ENCODE measurements at regions not wholly inside any gene's neighbourhood (a gene's known extent, or its start where the extent isn't known, plus 50 kb on each side); places are given as distances from the start of the nearest gene placed in this dataset.

DNA sequence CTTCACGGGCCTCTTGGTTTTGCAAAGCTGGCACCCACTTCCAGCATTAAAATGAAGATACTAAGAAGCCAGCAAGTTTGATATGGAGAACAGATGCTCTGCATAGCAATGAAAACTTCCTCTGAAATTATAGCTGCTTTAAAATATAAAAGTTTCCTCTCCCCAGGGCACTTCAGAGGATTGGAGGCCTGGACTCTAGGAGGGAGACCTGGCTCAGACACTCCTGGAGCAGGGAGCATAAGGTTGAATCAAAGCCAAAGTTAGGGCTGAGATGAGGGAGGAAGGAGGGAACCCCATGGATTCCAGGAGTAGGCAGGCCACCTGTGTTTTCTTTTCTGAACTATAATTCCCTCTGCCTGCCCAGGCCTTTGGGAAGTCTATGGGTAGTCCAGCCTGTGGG is 176.0 kb upstream of the RPL38 start:
- no peak for DNase-seq

DNA sequence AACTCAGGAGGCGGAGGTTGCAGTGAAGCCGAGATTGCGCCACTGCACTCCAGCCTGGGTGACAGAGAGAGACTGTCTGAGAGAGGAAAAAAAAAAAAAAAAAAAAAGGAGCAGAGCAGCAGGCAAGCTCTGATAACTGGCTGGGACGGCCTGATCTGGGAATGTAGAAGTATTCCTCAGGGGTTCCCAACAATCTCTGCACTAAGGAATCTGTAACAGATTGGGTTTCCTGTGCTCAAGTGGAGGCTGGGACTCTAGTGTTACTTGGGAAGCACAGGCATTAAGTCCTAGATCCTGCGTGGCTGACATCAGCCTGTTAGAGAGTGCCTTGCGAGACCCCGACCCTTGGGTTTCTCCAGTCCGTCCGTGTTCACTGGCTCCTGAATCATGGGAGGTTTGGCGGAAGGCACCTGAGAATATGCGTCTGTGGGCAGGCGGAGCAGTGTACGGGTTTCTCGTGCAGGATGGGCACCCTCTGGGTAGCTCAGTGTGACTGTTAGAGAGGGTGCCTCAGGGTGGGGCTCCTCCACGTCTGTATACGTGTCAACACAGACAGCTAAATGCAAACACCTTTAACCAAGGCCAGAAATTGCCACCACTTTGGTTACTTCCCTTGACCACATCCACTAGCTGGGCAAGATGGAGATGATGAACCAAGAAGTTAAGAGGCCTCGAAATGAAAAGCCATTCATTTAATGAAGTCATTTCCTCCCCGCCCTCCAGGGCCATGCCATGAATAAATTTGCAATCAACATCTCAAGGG is 174.9 kb upstream of the RPL38 start:
- DNase-seq: no peak

DNA sequence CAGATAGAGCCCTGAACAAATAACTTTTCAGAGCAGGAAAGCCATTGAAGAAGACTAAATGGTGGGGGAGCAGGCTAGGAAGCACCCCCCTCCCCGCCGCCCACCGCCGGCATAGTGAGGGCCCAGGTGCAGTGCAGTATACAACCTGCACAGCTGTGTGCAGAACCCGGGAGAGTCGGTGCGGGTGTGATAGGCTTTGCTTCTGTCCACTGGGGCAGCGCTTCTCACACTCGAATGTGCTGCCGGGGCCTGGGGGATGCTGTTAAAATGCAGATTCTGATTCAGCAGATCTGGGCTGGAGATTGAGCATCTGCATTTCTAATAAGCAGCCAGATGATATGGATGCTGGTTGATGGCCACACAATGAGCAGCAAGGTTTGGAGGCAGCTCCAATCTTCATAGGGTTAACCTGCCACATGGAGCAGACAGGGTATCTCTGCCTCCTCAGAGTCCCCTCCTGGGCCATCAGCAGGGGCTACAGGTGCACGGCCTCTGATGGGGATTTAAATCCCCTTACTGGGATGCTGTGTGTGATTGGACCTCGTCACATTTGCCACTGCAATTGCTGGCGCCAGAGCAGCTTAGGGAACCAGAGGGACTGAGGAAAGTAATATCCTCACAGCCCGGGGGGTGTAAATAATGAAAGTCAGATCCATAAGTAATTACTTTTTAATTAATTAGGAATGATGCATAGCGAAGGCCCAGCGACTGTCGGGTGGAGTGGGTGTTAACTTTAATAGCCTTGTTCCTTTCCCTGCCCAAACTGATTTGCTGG is 172.0 kb upstream of the RPL38 start:
- no peak for DNase-seq

DNA sequence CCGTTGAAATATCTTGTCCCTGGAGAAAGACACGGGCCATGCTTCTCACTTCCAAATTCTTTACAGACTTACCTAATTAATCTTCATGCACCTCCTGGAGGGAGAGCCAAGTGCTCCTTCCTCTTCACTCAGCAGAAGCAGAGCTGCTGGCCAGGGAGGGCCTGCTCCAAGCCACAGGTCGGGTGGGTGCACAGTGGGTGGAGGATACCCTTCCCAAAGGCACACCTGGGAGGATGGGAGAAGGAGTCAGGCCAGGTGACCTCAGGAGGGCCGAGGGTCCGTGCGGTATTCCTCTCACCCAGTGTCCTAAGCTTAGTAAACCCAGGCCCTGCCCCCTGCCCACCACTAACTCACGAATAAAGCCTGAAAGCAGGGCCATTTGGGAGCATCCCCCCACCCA is 171.3 kb upstream of the RPL38 start:
- no peak for DNase-seq

DNA sequence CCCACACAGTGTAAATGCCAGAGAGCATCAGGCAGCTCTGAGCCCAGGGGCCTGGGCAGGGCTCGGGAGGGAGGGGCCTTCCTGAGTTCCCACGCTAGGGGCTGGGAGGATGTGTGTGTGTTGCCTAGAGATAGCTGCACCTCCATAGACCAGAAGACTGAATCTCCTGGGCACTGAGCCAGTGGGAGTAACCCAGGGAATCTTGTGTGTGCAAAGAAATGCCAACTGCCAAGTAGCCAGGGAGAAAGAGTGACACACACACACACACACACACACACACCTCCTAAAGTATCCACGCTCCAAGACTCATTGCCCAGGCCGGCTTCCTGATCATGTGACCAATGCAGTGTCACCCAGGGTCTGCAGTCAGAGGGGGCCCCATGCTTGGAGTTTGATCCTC is 166.2 kb upstream of the RPL38 start:
- DNase-seq: no peak

DNA sequence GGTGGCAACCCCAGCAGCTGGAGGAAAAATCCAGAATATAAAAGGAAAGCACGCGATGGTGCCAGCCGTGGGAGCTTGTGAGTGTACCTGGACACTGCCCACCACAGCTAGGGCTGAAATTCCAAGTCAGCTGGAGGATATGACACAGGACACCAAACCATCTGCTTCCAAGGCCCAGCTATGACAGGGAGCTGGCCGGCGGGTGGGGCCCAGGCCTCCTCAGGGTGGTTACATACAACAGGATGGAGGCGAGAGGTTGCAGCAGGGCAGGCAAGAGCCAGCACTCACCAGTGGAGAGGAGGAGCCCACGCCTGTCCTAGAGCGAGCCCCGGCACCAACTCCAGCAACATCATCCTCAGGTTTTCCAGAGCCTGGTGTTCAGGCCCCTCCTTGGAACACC is 163.2 kb upstream of the RPL38 start:
- DNase-seq: no peak

DNA sequence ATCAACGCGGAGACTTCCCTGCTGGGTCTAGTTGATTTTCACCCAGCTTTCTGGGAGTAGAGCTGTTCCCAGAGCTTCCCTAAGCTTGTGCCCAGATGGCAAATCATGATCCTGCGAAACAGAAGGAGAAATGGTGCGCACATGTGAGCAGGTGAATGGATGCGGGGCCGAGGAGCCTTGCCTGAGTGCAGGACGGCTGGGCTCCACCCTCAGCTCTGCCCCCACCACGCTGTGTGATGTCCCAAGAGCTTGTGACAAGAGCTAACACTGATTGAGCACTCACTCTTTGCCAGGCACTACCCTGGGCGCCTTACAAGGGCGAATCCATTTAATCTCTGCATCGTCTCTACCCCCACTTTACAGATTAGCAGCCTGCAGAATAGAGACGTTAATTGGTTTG is 162.7 kb upstream of the RPL38 start:
- no peak for DNase-seq

DNA sequence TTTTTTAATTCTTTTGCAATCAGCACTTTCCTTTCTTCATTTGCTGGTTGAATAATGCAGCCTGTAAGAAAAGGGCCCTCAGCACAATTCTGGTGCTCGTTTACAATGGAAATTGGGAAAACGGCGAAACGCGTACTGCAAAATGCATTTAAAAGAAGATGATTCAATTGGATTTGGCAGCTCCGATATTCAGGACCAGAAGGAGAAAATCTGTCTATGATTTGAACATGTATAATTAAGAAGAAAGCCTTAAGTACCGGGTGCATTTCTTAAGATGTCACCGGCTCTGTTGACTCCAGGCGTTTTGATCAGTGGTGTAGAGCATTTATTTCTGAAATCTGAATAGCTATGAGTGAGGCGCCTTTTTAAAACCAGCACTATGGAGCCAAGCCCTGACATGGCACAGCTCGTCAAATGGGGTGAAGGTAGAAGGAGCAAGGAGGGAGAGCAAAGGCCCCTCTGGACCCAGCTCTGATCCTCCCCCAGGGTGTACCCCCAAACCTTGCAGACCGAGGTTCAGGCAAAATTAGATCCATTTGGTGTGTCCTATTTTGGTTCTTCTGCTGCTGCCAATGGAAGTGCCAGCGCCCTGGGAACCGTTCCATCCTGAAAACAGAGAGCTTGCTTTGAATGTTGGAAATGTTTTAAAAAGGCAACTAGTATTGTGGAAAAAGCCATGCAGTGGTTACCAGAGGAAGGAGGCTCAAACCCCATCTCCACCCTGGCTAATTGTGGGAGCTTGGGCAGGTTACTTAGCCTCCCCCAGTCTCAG is 161.4 kb upstream of the RPL38 start:
- DNase-seq: no peak

DNA sequence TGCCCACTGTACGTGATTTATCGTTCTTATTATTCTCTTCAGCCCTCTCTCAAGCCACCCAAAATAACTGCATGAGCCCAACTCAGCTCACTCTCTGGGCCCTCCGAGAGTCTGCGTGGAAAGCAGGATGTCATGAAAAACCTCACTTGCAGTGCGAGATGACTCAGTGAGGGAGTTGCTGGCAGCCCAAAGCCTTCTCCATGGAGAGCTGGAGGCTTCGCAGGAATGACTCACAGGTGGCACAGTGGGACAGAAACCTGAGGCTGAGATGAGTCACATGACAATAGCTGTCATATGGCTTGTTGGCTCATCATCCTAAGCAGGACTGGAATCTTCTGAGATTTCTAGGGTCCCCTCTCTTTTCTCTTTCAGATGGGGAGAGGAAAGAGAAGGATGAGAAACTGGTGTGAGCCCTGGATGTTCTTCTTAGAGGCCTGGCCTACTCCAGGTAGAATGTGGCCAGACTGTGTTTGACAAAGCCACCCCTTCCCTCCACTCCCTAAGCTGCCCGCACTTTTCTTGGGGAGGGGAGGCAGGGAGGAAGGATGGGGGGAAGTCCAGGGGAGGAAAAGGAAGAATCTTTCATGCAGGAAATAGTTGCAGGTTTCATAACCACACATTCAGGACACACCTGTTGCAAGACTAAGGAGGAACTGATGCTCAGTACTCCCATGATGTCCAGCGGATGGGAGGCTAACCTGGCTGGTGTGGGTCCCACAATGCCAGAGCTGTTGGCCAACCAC is 160.6 kb upstream of the RPL38 start:
- peak; percentile 97 for DNase-seq

DNA sequence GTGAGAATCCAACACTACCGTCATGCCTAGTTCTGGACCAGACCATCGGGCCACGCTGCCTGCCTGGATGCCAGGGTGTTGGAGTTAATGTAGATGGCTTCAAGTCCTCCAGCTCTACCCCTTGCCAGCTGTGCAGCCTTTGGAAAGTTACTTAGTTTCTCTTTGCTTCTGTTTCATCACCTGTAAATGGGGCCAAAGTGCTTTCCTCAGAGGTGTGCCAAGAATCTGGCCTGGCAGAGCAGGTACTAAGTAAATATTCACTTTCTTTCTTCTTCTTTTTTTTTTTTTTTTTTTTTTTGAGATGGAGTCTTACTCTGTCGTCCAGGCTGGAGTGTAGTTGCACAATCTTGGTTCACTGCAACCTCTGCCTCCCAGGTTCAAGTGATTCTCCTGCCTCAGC is 159.5 kb upstream of the RPL38 start:
- DNase-seq: no peak

DNA sequence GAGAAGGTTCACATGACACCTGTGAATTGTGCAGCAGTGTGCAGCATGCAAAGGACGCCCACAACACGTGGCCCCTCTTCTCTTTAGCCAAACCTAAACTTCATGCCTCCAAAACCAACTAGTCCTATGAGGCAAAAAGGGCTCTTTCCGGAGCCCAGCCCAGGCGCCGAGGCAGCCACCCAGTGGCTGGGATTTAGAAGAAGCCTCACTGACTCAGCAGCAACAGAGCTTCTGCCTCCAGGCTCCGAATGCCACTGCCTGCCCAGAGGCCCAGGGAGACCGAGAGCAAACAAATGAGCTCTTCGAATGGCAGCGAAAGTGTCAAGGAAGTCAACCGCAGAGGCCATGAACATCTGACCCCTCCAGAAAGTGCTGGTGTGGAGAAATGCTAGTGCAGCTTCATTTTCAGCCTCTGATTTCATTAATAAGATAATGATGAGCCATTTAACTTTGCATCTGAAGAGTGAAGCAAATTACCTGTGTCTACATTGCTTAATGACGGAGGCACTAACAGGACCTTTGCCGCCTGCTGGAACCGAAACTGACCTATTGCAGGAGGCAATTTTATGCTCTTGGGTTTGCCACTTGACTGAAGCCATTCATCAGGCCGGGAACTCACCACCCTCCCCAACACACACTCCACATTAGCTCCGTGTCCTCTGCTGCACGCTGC is 157.7 kb upstream of the RPL38 start:
- peak; percentile 84 for DNase-seq

DNA sequence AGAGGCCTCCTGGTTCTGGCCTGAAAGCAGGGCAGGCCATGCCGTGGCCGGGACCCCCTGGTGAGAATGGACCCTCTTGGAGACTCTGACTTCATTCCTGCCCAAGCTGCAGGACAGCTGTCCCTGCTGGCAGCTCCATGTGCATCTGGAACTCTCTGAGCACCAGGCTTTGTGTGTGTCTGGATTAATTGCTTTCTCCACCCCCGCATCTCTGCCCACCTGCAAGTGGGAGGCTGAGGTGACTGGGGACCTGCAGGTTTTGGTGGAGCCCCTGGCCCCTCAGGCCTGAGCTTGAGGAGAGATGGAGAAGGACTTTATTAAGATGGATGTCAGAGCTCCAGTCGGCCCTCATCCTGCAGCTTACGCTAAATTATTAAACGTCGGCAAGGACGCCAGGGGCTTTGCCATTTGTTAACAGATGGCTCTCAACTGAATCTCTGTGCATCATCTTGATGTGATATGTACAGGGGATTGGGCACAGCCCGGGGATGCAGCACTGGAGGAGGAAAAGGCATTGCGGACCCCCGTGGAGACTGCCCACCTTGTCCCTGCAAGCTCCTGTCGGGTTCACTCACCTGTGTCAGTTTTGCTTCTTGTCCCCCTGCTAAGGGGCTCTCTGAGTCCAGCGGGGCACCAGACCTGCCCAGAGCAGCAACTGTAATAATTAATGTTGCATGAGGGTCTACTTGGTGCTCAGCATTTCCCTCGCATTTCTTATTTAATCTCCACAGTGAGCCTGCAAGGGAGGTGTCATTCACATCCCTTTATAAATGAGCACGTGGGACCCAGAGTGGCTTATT is 154.1 kb upstream of the RPL38 start:
- no peak for DNase-seq

DNA sequence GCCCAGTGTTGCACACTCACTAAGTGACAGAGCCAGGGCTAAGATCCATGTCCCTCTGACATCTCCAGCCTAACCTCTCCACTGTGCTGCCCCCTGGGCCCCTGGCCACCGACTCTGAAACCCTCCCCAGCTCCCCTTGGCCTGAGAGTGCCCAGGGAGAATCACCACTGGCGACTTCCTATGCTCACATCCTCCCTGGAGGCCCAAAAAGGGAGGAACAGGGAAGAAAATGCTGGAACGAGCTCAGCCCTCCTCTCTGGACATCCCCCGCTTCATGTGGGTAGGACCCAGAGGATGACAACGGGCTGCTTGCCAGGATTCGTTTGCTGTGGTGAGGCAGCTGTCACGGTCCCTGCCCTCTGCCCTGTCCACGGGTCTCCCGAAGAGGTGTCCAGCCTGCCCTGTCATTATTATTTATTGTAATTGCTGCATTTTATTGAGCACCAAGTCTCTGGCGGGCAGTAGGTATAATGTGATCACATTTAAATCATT is 153.5 kb upstream of the RPL38 start:
- DNase-seq: no peak

DNA sequence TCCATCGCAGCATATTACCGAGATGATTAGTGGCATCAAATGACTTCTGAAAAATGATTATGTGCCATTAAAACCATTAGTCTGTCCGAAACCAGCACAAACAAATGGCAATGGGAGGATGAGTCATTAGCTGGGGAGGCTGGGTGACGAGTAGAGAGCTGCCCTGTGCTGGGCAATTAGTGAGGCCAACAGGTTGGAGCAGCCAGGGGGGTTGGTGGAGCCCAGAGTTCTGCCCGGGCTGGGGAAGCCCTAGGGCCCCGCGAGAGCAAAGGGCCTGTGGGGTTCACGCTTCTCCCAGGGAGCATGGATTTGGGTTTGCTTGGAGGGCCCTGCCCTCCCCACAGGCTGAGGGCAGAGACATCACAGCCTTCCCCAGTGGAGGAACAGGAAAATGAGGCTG is 152.1 kb upstream of the RPL38 start:
- no peak for DNase-seq

DNA sequence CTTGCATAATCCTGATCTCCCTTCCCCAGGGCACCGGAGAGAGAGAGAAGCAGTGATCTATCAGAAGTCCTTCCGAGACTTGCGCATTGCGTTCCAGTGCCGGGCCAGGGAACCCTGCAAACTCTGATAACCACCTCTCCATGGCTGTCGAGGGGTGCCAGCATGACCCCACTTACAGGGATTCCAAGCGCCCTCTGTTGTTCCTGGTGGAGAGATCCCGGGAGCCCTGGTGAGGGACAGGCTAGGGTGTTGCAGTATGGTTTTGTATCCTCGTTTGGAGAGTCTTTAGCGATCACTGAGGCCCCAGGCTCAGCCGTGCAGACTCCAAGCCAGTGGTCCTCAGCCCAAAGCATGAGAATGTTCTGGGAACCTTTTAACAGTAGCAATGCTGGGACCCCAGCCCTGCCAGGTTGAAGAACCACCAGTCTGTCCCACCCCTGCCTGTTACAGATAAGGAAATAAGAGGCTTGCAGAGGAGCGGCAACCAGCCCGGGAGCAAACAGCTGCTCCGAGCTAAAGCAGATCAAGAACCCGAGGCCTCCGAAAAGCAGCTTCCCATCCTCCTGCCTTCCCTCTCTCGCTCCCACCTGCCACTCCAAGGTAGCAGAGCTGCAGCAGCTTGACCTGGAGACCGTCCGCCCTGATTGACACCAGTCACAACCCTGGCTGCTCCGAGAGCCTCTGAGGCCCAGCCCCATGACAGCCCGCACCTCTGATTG is 150.3 kb upstream of the RPL38 start:
- DNase-seq: peak; percentile 57

DNA sequence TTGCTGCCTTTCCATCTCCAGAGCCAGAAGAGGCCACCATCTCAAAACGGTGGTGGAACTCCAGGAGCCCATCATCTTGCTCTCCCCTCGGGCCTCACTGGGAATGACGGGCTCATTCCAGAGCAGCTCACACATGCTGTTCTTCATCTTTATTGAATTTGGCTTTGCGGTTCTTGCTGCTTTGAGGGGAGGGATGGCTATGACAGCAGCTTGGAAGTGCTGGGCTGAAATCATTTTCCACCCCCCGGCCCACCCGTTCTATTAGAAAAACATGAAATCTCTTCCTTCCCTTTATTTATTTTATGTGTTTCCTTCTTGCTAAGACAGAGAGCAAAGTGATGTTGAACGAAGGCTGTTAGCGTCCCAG is 149.8 kb upstream of the RPL38 start:
- no peak for DNase-seq

DNA sequence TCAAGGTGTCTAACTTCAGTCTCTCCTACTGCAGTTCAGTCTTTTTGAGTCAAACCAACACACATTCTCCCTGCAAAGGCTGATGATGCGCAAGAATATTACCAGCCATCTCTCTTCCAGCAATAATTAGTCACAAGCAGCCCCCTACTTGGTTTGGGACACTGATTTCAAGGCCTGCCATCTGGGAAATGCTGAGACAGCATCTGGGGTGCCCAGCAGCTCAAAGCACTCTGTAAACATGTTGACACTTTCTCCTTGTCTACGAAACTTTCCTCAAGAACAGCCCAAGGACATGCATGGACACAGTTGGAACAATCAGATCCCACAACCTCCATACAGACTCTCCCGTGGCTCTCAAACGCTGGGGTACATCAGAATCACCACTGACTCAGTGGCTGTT is 149.2 kb upstream of the RPL38 start:
- peak; percentile 31 for DNase-seq

DNA sequence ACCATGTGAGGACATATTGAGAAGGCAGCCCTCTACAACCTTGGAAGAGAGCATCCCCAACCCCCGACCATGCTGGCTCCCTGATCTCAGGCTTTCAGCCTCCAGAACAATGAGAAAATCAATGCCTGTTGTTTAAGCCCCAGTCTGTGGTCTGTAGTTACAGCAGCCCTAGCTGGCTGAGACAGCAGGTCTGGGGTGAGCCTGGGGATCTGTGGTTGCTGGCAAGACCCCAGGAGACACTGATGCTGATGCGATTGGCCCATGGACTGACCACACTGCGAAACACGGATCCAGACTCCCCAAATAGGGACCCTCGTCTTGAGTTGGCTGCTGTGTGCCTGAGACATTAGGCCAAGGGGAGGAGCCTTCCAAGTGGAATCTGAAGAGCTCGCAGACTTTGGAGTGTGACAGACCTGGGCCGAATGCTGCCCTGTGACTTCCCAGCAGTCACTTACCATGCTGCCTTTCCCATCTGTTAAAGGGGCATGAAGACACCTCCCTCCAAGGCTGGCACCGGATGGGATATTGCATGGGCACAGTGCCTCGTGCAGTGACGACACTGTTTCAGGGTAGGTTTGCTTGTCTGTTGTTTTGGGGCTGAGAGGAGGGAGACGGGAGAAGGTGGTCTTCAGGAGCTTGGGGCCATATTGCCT is 147.8 kb upstream of the RPL38 start:
- DNase-seq: peak; percentile 52

DNA sequence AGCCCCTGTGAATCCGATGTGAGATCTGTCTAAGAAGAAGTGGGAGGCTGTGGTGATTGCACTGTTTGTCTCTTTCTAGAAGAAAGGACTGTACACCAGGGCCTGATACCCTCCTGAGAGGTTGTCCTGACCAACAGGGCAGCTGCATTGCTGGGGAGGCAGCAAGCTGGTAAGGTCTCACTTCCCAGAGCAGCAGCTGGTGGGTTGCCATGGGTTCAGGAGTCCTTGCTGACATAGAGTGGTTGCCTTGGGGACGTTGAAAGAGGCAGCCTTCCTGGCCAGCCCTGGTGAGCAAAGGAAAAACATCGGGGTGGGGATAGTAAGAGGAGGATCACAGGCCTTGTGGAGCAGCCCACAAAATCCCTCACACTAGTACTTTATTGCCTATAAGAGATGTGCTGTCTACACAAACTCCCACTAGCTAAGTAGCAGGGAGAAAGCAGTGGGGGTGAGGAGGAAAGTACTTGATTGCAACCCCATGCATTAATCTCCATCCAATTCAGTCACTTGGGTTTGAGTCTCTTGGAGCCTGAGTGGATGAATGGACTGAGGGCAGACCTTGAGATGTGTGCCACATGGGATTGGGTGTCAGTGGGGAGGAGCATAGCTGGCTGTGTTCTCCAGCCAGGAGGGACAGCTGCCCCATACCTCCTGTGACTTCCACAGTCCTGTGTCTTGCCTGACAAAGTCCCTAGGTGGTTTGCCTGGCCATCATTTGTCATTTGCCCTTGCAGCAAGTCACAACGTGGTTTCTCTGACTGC is 143.8 kb upstream of the RPL38 start:
- peak; percentile 49 for DNase-seq

All from islet precursor cell (in vitro differentiated cells).